ENCODE measurements at regions not wholly inside any gene's neighbourhood (a gene's known extent, or its start where the extent isn't known, plus 50 kb on each side); places are given as distances from the start of the nearest gene placed in this dataset.

- Histone ChIP-seq H3K36me3 (ENCODE audit: control insufficient read depth, insufficient read depth, low read length) (no peaks in the 10 kb centered on the region), H3K4me3 (ENCODE audit: low read depth, low read length) (no peak overlapping the region), H3K27me3 (ENCODE audit: control insufficient read depth, insufficient read depth, low read length) (no peaks in the 10 kb centered on the region)
- no peak for TF ChIP-seq CTCF (IDR thresholded peaks at IDR 0.05; ENCODE audit: insufficient read depth, low read length, severe bottlenecking)
- FAIRE-seq (no peak), DNase-seq (ENCODE audit: low read depth) (no peak)
Observed at GRCh38 chr2:217362710-217363109, 502.8 kb upstream of the TNP1 start.

- Histone ChIP-seq H3K36me3 (ENCODE audit: control insufficient read depth, insufficient read depth, low read length) (no peaks in the 10 kb centered on the region), H3K4me3 (ENCODE audit: low read depth, low read length) (no peak overlapping the region), H3K27me3 (ENCODE audit: control insufficient read depth, insufficient read depth, low read length) (no peaks in the 10 kb centered on the region)
- FAIRE-seq, result no peak
- no peak for DNase-seq (ENCODE audit: low read depth)
- no peak for TF ChIP-seq CTCF (IDR thresholded peaks at IDR 0.05; ENCODE audit: insufficient read depth, low read length, severe bottlenecking)
Observed at GRCh38 chr2:217362286-217362685, 502.4 kb upstream of the TNP1 start.

DNA sequence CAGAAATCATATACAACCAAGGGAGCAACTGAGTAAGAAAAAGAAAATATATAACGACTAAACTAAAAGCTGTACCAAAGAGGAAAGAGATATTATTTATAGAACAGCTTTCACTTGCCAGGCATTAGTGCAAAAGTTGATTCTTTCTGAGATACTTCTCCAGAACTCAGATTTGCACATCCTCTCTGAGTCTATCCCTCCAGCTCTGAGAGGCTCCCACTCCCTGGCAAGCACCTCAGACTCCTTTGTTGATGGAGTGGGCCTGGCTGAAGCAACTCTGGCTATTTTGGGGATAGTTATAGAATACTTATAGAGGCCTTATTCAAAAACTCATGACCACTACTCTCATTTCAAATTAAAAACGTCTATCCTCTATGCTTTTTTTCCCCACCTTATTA lies 501.6 kb upstream of the TNP1 start:
- no peaks in the 10 kb centered on the region for H3K36me3 ChIP-seq (ENCODE audit: control insufficient read depth, insufficient read depth, low read length)
- TF ChIP-seq CTCF (IDR thresholded peaks at IDR 0.05; ENCODE audit: insufficient read depth, low read length, severe bottlenecking), result no peak
- H3K27me3 ChIP-seq (ENCODE audit: control insufficient read depth, insufficient read depth, low read length), result no peaks in the 10 kb centered on the region
- no peak for FAIRE-seq
- H3K4me3 ChIP-seq (ENCODE audit: low read depth, low read length), result no peak overlapping the region
- DNase-seq (ENCODE audit: low read depth), result no peak

- Histone ChIP-seq H3K27me3 (ENCODE audit: control insufficient read depth, insufficient read depth, low read length) (no peaks in the 10 kb centered on the region), H3K4me3 (ENCODE audit: low read depth, low read length) (no peak overlapping the region), H3K36me3 (ENCODE audit: control insufficient read depth, insufficient read depth, low read length) (no peaks in the 10 kb centered on the region)
- DNase-seq (ENCODE audit: low read depth) (no peak), FAIRE-seq (no peak)
- no peak for TF ChIP-seq CTCF (IDR thresholded peaks at IDR 0.05; ENCODE audit: insufficient read depth, low read length, severe bottlenecking)
Observed at GRCh38 chr2:217360781-217361482, 501.1 kb upstream of the TNP1 start.

GRCh38 chr2:217360111-217360510 lies 500.2 kb upstream of the TNP1 start:
- no peak for TF ChIP-seq CTCF (IDR thresholded peaks at IDR 0.05; ENCODE audit: insufficient read depth, low read length, severe bottlenecking)
- H3K36me3 ChIP-seq (ENCODE audit: control insufficient read depth, insufficient read depth, low read length), result no peaks in the 10 kb centered on the region
- DNase-seq (ENCODE audit: low read depth) (no peak), FAIRE-seq (no peak)
- H3K27me3 ChIP-seq (ENCODE audit: control insufficient read depth, insufficient read depth, low read length), result no peaks in the 10 kb centered on the region
- no peak overlapping the region for H3K4me3 ChIP-seq (ENCODE audit: low read depth, low read length)

Measured in bronchial epithelial cell (primary cell).